ENCODE measurements at regions not wholly inside any gene's neighbourhood (a gene's known extent, or its start where the extent isn't known, plus 50 kb on each side); places are given as distances from the start of the nearest gene placed in this dataset.

DNA sequence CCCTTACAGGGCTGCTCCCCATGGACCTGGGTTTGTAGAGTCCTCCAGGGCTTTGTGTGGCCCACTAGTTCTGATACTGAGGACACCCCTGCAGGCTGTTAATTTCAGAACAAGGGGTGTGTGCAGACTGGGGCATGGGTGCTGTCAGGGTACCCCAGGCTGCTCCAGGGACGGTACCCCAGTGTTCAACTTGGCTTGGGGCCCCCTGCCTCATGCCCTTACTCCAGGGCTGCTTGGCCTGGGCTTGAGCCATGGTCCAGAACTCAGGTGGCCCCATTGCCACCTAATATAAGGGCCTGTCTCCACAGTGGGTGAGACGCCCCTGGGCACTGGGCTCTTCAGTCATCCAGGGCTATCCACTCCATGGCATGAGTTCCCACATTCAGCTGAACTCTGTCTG, 1417.6 kb downstream of the UQCRFS1 start:
- no peak for DNase-seq (ENCODE audit: low read depth in 1 of 2, low spot score in 1 of 2)
- no peaks in the 10 kb centered on the region for H3K27me3 ChIP-seq (ENCODE audit: insufficient read depth, poor library complexity, severe bottlenecking)
- no peak overlapping the region for H3K27ac ChIP-seq (replicated peaks)
- H3K4me3 ChIP-seq (replicated peaks; ENCODE audit: insufficient read depth, low read length), result peak overlapping the region; percentile 88
- TF ChIP-seq, protein P1, sequence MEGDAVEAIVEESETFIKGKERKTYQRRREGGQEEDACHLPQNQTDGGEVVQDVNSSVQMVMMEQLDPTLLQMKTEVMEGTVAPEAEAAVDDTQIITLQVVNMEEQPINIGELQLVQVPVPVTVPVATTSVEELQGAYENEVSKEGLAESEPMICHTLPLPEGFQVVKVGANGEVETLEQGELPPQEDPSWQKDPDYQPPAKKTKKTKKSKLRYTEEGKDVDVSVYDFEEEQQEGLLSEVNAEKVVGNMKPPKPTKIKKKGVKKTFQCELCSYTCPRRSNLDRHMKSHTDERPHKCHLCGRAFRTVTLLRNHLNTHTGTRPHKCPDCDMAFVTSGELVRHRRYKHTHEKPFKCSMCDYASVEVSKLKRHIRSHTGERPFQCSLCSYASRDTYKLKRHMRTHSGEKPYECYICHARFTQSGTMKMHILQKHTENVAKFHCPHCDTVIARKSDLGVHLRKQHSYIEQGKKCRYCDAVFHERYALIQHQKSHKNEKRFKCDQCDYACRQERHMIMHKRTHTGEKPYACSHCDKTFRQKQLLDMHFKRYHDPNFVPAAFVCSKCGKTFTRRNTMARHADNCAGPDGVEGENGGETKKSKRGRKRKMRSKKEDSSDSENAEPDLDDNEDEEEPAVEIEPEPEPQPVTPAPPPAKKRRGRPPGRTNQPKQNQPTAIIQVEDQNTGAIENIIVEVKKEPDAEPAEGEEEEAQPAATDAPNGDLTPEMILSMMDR (IDR thresholded peaks at IDR 0.05; ENCODE audit: insufficient read depth, low read length), result no peak
- TF ChIP-seq POLR2AphosphoS5 (IDR thresholded peaks at IDR 0.05; ENCODE audit: low read depth) (no peak), REST (IDR thresholded peaks at IDR 0.05; ENCODE audit: insufficient replicate concordance, low read depth) (no peak), SPI1 (IDR thresholded peaks at IDR 0.05; ENCODE audit: borderline replicate concordance, low read depth) (no peak), GABPA (IDR thresholded peaks at IDR 0.05; ENCODE audit: low read depth) (no peak)

- TF ChIP-seq, protein P1 (IDR thresholded peaks at IDR 0.05; ENCODE audit: insufficient read depth, low read length), result no peak
- TF ChIP-seq REST (IDR thresholded peaks at IDR 0.05; ENCODE audit: insufficient replicate concordance, low read depth), result peak; percentile 91
- no peaks in the 10 kb centered on the region for H3K27me3 ChIP-seq (ENCODE audit: insufficient read depth, poor library complexity, severe bottlenecking)
- H3K27ac ChIP-seq (replicated peaks), result peak overlapping the region; percentile 96
- peak overlapping the region; percentile 88 for H3K4me3 ChIP-seq (replicated peaks; ENCODE audit: insufficient read depth, low read length)
- peak; percentile 42 to 58 for DNase-seq (ENCODE audit: low read depth in 1 of 2, low spot score in 1 of 2)
Observed at GRCh38 chr19:27794494-27795042, 1418.4 kb downstream of the UQCRFS1 start.

- TF ChIP-seq POLR2AphosphoS5 (IDR thresholded peaks at IDR 0.05; ENCODE audit: low read depth) (peak; percentile 85), GABPA (IDR thresholded peaks at IDR 0.05; ENCODE audit: low read depth) (peak; percentile 56)
- TF ChIP-seq, protein P1 (IDR thresholded peaks at IDR 0.05; ENCODE audit: insufficient read depth, low read length), result no peak
- peak; percentile 84 to 96 for DNase-seq (ENCODE audit: low read depth in 1 of 2, low spot score in 1 of 2)
- Histone ChIP-seq H3K27ac (replicated peaks) (peak overlapping the region; percentile 96), H3K4me3 (replicated peaks; ENCODE audit: insufficient read depth, low read length) (peak overlapping the region; percentile 88), H3K27me3 (ENCODE audit: insufficient read depth, poor library complexity, severe bottlenecking) (no peaks in the 10 kb centered on the region)
Observed at GRCh38 chr19:27793644-27794493, 1419.1 kb downstream of the UQCRFS1 start.
